ENCODE measurements at regions not wholly inside any gene's neighbourhood (a gene's known extent, or its start where the extent isn't known, plus 50 kb on each side); places are given as distances from the start of the nearest gene placed in this dataset.

GRCh38 chr15:93154666-93155065 is 65.7 kb upstream of the RGMA start:
- Histone ChIP-seq H3K27ac (ENCODE audit: low read depth in 2 of 2, low read length in 2 of 2) (no peak overlapping the region), H3K36me3 (ENCODE audit: control insufficient read depth in 2 of 3, insufficient read depth in 3 of 3, low read length in 3 of 3) (no peaks in the 10 kb centered on the region), H3K9ac (ENCODE audit: low read length in 3 of 3) (no peak overlapping the region), H3K27me3 (ENCODE audit: control insufficient read depth, insufficient read depth, low read length) (no peaks in the 10 kb centered on the region), H3K9me3 (ENCODE audit: control insufficient read depth in 2 of 3, insufficient read depth in 1 of 3, low read length in 3 of 3) (no peaks in the 10 kb centered on the region), H3K4me3 (ENCODE audit: low read length in 3 of 3) (no peak overlapping the region), H3K4me1 (ENCODE audit: control insufficient read depth in 2 of 3, insufficient read depth in 2 of 3, low read depth in 1 of 3, low read length in 3 of 3) (no peaks in the 10 kb centered on the region)
- DNase-seq (no peak), FAIRE-seq (no peak)
- no peak for TF ChIP-seq CTCF (IDR thresholded peaks at IDR 0.05; ENCODE audit: borderline replicate concordance, extremely low read depth, insufficient read depth)
- intact Hi-C loops (cut with DNase I), result no loop called here

- Histone ChIP-seq H3K9ac (ENCODE audit: low read length in 3 of 3) (no peak overlapping the region), H3K4me3 (ENCODE audit: low read length in 3 of 3) (no peak overlapping the region), H3K27ac (ENCODE audit: low read depth in 2 of 2, low read length in 2 of 2) (no peak overlapping the region), H3K9me3 (ENCODE audit: control insufficient read depth in 2 of 3, insufficient read depth in 1 of 3, low read length in 3 of 3) (no peaks in the 10 kb centered on the region), H3K4me1 (ENCODE audit: control insufficient read depth in 2 of 3, insufficient read depth in 2 of 3, low read depth in 1 of 3, low read length in 3 of 3) (no peaks in the 10 kb centered on the region), H3K36me3 (ENCODE audit: control insufficient read depth in 2 of 3, insufficient read depth in 3 of 3, low read length in 3 of 3) (no peaks in the 10 kb centered on the region), H3K27me3 (ENCODE audit: control insufficient read depth, insufficient read depth, low read length) (no peaks in the 10 kb centered on the region)
- intact Hi-C loops (cut with DNase I), result no loop called here
- no peak for FAIRE-seq
- DNase-seq, result peak in 2 of 5 donors; percentile 55 to 68
- TF ChIP-seq CTCF (IDR thresholded peaks at IDR 0.05; ENCODE audit: borderline replicate concordance, extremely low read depth, insufficient read depth), result no peak
Observed at GRCh38 chr15:93152951-93153350, 63.9 kb upstream of the RGMA start.

- no peak for TF ChIP-seq CTCF (IDR thresholded peaks at IDR 0.05; ENCODE audit: borderline replicate concordance, extremely low read depth, insufficient read depth)
- DNase-seq (no peak), FAIRE-seq (no peak)
- H3K4me3 ChIP-seq (ENCODE audit: low read length in 3 of 3), result no peak overlapping the region
- H3K9ac ChIP-seq (ENCODE audit: low read length in 3 of 3), result no peak overlapping the region
- H3K27ac ChIP-seq (ENCODE audit: low read depth in 2 of 2, low read length in 2 of 2), result no peak overlapping the region
- H3K9me3 ChIP-seq (ENCODE audit: control insufficient read depth in 2 of 3, insufficient read depth in 1 of 3, low read length in 3 of 3), result no peaks in the 10 kb centered on the region
- H3K36me3 ChIP-seq (ENCODE audit: control insufficient read depth in 2 of 3, insufficient read depth in 3 of 3, low read length in 3 of 3), result no peaks in the 10 kb centered on the region
- intact Hi-C loops (cut with DNase I), result no loop called here
- H3K27me3 ChIP-seq (ENCODE audit: control insufficient read depth, insufficient read depth, low read length), result no peaks in the 10 kb centered on the region
- H3K4me1 ChIP-seq (ENCODE audit: control insufficient read depth in 2 of 3, insufficient read depth in 2 of 3, low read depth in 1 of 3, low read length in 3 of 3), result no peaks in the 10 kb centered on the region
Observed at GRCh38 chr15:93152360-93152759, 63.3 kb upstream of the RGMA start.

Measured in kidney (tissue), 13 donors.